Choroid plexus epithelial cell (primary cell): ENCODE measurements at regions not wholly inside any gene's neighbourhood (a gene's known extent, or its start where the extent isn't known, plus 50 kb on each side); places are given as distances from the start of the nearest gene placed in this dataset.
"Not testable (repeated sequence)": the region's sequence is repeated elsewhere in the genome, so short reads cannot be mapped to it uniquely, and the experiment has no call there.

Experiments
- DNase-seq: peaks from one replicate; pipeline ENCODE4 v3.0.0-alpha.2; 2010; ENCODE audit warnings: low read depth
- H3K4me3 ChIP-seq: 2 replicates; pipeline ENCODE4 v1.5.1; 2011; ENCODE audit warnings: low read depth, mild to moderate bottlenecking, control low read depth, low read length, moderate library complexity
- CTCF ChIP-seq: conservative IDR thresholded peaks from 2 replicates; pipeline ENCODE4 v1.5.1; 2011; ENCODE audit warnings: low read depth, mild to moderate bottlenecking, control low read depth, inconsistent platforms, low read length, moderate library complexity

- peak; percentile 18 for DNase-seq
- no peak for TF ChIP-seq CTCF
- H3K4me3 ChIP-seq = no peak overlapping the region
Measured at GRCh38 chr3:194871864-194872668, 186.4 kb downstream of the FAM43A start.

GRCh38 chr3:194872669-194872977, 186.9 kb downstream of the FAM43A start:
- H3K4me3 ChIP-seq = no peak overlapping the region
- peak; percentile 67 for DNase-seq
- no peak for TF ChIP-seq CTCF

GRCh38 chr3:194873474-194873873, 187.8 kb downstream of the FAM43A start:
- DNase-seq, H3K4me3 ChIP-seq: not testable (repeated sequence)

- no peak overlapping the region for H3K4me3 ChIP-seq
- TF ChIP-seq CTCF = no peak
- no peak for DNase-seq
Measured at GRCh38 chr3:194874206-194874605, 188.5 kb downstream of the FAM43A start.

GRCh38 chr3:194874783-194875182, 189.1 kb downstream of the FAM43A start:
- no peak for TF ChIP-seq CTCF
- DNase-seq = no peak
- no peak overlapping the region for H3K4me3 ChIP-seq

GRCh38 chr3:194875581-194876402, 190.1 kb downstream of the FAM43A start:
- DNase-seq = no peak
- TF ChIP-seq CTCF = no peak
- no peak overlapping the region for H3K4me3 ChIP-seq

- no peak for TF ChIP-seq CTCF
- no peak for DNase-seq
- no peak overlapping the region for H3K4me3 ChIP-seq
Measured at GRCh38 chr3:194876403-194877095, 190.9 kb downstream of the FAM43A start.
